HG03460 (cell line): ENCODE measurements at regions not wholly inside any gene's neighbourhood (a gene's known extent, or its start where the extent isn't known, plus 50 kb on each side); places are given as distances from the start of the nearest gene placed in this dataset.
"Not testable (repeated sequence)": the region's sequence is repeated elsewhere in the genome, so short reads cannot be mapped to it uniquely, and the experiment has no call there.

ENCODE experiments used
- ATAC-seq: cut with Tn5 transposase; IDR thresholded peaks from one replicate; pipeline ENCODE4 v1.9.1; 2021; ENCODE audit not compliant: unreplicated experiment

DNA sequence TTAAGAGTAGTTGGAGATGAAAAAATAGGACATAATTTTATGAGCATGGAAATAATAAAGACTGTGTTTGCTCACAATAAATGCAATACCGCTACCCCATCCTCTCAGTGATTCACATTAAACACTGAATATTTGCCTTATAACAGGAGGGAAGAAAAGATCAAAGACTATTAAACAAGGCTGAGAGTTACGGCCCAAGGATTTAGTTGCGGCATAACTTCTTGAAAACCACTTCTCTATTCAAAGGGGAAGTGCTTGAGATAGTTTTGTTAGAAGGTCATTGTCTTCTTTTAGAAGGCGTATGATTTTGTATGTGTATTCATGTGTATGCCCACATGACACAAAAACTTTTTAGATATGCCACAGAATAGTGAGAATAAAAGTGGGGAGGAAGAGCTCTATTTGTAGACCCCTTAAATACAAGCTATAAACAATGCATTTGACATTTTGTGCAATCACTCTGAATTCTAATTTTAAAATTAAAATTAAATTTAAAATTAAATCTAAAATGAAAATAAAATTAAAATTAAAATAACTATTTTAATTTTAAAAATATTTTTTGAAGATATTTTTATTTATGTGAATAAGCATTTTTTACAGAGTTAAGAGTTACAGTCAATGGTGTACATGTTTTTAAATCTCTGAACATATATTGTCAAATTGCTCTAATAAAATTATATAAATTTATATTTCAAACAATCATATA lies 986.6 kb upstream of the ADAMTS5 start:
- ATAC-seq, result no peak

DNA sequence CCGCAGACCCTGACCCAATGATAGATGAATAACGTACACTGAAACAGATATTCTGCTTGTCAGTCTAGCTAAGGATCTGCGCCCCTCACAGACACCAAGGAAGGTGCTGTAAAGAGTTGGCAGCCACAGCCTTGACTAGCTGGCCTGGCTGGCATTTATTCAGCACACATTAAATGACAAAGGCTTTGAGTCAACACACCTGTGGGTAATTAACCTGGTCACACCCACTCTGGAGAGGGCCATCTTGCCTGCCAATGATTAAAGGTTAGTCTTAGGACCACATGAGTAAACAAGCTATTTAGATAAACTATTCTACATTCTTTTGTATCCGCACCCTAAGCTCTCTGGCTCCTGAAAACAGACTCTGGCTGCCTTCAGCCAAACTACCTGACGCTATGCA lies 982.2 kb upstream of the ADAMTS5 start:
- not testable (repeated sequence) for ATAC-seq

DNA sequence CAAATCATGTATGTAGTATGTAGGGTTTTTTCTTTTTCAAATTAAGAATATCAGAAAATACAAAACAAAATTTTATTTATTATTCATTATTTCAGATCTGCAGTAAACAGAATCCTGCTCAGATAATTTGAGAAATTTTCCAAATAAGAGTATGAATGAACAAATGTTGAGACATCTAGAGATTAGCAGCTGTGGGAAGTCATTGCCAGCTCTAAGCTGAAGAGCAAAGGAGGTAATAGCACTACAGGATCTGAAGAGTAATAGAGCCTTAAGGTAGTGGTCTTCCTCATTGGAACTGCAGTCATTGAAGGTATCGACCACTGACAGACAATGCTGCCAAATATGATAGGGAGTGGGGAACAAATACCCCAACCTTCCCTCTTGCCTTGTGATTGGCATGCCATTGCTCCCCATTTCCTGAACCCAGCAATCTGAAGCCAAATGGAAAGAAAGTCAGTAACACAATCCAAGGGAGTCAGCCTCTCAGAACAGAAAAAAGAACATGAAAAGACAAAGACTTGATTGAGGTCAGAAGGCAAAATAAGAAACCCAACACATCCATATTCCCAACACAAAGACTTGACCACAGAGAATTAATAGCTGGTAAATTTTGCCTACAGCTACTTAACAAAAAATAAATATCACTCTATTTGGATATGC lies 963.4 kb upstream of the ADAMTS5 start:
- ATAC-seq, result not testable (repeated sequence)

DNA sequence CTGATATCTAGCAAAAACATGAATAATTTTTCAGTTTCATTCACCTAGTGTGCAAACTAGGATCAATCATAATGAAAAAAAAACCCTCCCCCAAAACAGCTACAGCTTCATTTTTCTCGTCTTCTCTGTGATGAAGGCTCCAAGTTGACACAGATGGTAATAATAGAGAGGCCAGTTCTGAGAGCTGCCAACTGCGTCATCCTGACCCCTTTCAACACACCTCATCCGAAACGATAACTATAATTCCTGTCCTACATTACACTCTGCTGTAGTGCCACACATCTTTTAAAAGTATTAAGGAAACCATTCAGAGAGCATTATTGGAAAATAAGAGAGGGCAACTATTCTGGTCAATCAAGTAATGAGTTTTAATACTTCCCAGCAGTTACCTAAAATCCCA lies 962.3 kb upstream of the ADAMTS5 start:
- ATAC-seq, result not testable (repeated sequence)

DNA sequence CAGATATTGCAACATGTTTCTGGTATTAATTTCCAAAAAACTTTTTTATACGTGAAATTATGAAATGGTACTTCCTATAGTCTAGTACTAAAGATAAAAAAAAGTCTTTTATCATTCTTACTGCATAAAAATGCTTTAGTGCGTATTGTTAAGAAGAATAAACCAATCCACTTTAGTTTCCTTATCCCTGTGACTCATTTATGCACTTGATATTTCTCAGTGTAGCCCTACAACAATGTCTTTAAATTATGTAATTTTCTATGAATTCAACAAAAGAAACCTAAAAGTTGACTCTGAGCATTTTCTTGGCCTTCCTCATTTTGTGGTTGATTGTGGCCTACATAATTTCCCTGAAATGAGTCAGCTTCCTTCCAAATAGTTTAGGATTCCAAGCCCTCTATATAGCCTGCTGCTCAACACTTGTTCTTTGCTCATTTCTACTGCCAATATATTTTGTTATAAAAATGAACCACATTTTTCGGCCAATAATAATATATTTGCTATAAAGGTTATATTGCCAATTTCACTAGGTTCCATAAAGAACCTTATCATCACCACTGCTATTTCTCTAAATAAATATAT lies 961.7 kb upstream of the ADAMTS5 start:
- ATAC-seq, result not testable (repeated sequence)

DNA sequence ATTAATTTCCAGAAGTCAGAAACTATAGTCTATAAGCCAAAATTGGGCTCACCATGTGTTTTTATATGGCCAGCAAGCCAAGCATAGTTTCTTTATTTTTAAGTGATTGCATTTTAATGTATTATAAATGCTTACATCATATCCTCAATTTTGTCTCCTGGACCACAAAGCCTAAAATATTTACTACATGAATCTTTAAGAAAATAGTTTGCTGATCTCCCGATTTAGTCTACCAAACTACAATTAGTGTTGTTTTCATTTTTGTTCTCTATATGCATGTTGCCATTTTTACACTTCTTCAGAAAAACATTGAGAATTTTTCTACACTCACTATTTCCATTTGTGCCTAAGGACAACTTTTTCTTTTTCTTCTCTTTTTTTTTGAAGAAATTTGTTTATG lies 954.5 kb upstream of the ADAMTS5 start:
- not testable (repeated sequence) for ATAC-seq

DNA sequence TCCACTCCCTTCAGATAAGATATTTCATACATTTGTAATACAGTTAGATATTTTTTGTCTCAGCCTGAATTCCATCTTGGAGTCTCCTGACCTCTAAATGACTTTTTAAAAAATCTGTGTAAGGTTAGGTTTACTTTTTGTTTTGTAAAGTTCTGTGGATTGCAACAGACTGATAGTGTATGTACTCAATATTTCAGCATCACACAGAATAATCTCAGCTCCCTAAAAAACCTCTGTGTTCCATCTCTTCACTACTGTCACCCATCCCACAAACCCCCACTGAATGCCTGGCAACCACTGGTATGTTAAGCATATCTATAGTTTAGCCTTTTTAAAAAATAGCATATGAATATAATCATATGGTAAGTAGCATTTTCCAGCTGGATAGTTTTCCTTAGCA lies 951.1 kb upstream of the ADAMTS5 start:
- not testable (repeated sequence) for ATAC-seq

DNA sequence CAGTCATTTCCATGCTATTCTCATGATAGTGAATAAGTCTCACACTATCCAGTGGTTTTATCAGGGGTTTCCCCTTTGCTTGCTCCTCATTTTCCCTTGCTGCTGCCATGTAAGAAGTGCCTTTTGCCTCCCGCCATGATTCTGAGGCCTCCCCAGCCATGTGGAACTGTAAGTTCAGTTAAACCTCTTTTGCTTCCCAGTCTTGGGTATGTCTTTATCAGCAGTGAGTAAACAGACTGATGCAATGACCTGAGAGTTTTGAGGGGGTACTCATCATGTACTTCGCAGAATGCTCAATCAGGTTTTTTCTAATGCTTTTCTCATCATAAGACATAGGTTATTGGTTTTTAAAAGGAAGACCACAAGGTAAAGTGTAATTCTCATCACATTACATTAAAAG lies 949.4 kb upstream of the ADAMTS5 start:
- not testable (repeated sequence) for ATAC-seq

DNA sequence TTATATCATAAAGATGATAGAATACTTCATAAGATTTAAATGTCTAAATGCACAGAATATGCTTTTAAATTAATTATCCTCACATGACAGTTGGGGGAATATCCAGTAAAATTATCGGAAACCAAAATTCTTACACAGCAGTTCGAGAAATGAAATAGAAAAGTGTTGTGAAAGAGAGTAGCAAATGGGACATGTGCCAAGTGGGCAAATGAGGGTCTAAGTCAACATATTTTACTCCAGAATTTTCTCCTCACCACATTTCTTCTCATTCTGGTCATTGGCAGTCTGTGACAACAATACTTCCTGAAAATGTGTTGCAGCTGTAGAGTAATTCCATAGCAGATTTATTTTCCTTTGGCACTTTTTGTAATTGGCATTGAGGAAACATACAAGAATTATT lies 945.2 kb upstream of the ADAMTS5 start:
- ATAC-seq, result not testable (repeated sequence)

DNA sequence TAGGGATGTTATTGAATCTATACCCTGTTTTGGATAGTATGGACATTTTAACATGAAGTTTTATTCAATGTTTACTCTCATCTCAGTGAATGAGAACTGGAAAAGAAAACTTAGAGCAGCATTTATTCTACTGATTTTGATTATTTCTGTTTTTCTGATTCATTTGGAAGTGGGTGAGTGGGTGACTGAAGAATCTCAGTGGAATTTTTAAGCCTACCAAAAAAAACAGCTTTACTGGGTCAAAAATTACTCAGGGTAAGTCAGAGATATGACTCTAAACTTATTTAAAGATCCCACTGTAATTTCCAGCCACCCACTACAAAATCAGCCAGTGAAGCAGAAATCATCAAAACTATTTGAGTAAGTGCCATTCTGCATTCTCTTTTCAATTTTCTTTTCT lies 942.6 kb upstream of the ADAMTS5 start:
- ATAC-seq, result not testable (repeated sequence)

DNA sequence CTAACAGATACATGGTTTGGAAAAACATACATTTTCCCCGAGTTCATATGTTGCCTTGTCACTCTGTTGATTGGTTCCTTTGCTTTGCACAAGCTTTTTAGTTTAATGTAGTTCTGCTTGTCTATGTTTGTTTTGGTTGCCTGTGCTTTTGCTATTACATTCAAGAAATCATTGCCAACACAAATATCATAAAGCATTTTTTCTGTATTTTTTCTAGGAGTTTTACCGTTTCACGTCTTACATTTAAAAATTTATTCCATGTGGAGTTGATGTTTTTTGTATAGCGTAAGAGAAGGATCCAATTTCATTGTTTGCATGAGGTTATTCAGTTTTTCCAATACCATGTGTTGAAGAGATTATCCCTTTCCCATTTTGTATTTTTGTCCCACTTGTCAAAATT lies 941.9 kb upstream of the ADAMTS5 start:
- not testable (repeated sequence) for ATAC-seq

DNA sequence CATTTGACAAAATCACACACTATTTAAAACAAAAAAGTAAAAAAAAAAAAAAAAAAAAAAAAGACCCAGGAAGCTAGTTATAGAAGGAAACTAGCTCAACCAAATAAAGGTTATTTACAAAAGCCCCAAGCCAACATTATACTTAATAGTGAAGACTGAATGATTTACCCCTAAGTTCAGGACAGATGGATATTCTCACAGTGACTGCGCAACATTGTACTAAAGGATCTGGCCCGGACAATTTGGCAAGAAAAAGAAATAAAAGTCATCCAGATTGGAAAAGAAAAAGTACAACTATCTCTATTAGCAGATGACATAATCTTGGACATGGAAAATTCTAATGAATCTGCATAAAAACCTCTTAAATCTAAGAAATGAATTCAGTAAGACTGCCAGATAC lies 936.0 kb upstream of the ADAMTS5 start:
- ATAC-seq, result not testable (repeated sequence)

DNA sequence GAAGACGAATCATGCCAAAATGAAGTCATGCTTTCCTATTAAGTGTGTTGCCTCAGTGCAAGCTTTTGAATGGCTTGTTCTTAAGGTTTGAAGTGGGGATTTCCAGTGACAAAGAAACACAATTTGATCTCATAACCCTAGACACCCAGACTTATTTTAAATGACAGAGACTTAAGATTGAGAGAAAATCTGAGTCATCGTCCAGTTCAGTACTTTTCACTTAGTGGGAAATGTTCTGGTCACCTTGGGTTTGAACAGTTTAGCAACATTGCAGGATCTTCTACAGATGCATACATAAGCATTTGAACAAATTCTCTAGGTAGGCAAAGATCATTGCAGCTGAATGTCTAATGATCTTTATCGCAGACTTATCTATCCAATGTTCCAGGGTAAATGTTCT lies 926.7 kb upstream of the ADAMTS5 start:
- ATAC-seq, result not testable (repeated sequence)

DNA sequence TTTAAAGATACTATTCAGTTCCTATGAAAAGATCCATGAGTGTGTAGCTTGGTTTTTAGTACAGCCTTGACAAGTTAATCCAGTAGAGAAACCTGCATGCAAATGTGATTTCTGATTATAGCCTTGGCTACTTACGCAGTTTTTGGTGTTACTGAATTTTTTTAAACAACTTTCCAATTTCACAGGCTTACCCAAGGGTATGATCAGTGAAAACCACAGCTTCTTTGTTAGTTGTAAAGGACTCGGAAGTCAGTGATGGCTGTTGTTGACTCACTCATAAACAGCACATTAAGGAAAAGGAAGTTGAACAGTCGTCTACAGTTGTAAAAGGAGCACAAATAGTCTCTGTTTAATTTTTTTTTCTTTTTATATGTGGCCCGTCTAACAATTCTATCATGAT lies 924.6 kb upstream of the ADAMTS5 start:
- ATAC-seq, result not testable (repeated sequence)

DNA sequence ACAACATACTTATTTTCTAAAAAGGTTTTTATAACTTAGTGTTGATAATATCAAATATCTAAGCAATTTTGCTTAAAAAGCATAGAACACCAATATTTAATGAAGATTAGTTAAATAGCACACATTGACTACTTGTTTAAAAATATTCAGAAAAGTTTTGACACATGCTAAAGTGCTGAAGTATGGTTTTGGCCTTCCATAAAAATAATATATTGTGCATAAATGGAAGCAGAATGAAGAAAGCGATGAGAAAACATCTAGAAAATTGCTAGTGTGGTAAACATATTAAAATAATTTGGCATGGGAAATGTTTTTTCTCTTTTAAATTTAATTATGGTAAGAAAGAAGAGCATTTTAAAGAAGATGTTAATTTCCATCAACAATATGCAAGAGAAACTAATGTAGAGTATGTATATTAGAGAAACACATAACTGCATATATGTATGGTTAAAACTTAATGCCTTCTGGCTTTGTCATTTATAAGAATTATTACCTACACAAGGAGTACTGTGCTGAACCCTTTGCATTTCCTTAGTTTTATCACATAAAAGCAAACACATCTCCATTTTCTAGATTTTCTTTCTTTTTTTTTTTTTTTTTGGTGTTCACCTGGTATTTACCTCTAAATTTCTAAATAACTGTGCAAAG lies 921.0 kb upstream of the ADAMTS5 start:
- not testable (repeated sequence) for ATAC-seq

DNA sequence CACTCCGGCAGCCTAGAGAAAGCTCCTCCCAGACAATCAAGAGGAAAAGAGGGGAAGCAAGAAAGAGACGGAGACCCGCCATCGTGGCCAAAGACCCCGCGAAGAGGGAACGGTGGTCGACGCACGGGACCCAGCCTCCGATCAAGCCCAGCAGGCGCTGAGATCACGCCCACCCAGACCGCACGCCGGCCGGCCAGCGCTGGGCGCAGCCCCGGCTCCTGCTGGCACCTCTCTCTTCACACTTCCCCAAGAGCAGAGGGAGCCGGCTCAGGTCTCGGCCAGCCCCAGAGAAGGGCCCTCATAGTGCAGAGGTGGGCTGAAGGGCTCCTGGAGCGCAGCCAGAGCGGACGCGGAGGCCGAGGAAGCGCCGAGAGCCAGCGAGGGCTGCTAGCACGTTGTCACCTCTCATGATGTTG lies 918.4 kb upstream of the ADAMTS5 start:
- ATAC-seq, result no peak

DNA sequence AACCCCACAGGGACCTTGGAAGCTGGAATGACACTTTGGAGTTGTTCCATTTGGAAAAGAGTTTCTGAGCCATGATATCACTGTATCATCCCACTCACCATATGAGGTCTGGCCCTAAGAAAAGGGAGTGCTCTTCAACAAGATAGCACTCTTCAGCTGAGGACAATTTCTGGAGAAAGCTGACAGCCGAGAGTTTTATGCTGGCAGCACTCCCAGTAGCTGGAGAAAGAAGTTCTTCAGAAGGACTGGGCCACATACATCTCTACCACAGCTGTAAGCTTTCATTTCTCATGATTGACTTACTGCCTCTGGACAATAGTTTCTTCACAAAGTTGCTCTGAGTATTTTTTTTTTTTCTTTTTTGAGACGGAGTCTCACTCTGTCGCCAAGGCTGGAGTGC lies 914.4 kb upstream of the ADAMTS5 start:
- not testable (repeated sequence) for ATAC-seq

DNA sequence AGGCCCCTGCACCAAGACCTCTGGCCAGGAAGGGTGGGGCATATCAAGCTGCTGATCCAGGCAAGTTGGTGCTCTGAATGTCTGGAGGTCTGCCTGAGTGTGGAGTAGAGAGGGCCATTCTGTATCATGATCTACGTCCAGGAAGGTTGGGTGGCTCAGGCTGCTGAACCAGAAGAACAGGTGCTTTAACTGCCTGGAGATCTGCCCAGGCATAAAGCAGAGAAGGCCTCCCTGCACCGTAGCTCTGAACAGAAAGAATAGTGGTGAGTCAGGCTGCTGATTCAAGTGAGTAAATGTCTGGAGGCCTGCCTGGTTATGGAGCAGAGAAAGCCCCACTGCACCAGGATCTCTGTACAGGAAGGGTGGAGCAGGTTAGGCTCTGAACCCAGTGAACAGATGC lies 905.5 kb upstream of the ADAMTS5 start:
- not testable (repeated sequence) for ATAC-seq

DNA sequence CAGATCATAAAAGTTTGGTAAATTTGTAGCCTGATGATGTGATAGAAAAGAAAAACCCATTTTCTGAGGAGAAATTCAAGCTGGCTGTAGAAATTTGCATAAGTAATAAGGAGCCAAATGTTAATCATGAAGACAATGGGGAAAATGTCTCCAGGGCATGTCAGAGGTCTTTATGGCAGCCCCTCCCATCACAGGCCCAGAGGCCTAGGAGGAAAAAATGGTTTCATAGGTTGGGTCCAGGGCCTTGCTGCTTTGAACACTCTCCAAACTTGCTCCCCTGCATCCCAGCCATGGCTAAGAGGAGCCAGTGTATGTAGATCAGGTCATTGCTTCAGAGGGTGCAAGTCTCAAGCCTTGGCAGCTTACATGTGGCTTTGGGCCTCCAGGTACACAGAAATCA lies 903.9 kb upstream of the ADAMTS5 start:
- ATAC-seq, result not testable (repeated sequence)

DNA sequence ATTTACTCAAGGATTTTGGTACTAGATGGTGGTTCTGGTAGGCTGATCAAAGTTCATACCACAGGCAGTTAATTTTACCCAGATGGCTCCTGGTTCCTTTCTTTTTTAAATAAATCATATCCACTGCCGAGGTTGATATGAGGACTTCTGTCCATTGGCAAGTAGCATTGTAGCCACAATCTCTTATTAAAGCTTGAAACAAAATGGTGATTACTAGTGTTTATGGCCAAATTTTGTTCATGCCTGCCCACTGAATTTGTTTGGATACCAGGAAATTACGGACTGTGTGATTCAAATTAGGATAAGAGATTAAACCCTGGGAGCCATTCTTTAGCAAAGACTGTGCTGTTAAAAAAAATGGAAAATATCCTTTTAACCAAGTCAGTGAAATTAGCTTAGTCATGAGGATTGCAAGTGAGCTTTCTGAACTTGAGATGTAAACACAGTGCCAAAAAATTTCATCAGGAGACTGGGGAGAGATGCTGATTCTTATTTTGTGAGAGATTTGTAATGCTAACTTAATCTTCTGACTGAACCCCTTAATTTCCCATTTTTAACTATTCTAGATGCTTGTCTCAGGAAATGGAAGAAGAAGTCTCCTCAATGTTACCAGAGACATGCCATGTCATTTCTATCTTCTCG lies 893.5 kb upstream of the ADAMTS5 start:
- ATAC-seq, result not testable (repeated sequence)
